ENCODE measurements at regions not wholly inside any gene's neighbourhood (a gene's known extent, or its start where the extent isn't known, plus 50 kb on each side); places are given as distances from the start of the nearest gene placed in this dataset.
"Not testable (repeated sequence)": the region's sequence is repeated elsewhere in the genome, so short reads cannot be mapped to it uniquely, and the experiment has no call there.

GRCh38 chr7:91752102-91752501, 128.4 kb downstream of the MTERF1 start:
- Histone ChIP-seq H3K9ac (ENCODE audit: low read depth in 1 of 2, low read length in 2 of 2) (no peak overlapping the region), H3K27ac (ENCODE audit: low read depth in 2 of 2, low read length in 2 of 2) (no peak overlapping the region), H3K36me3 (ENCODE audit: control insufficient read depth in 2 of 2, insufficient read depth in 2 of 2, low read length in 2 of 2) (no peaks in the 10 kb centered on the region), H3K9me3 (ENCODE audit: control insufficient read depth in 2 of 2, low read length in 2 of 2) (peaks cover 0 to 3% of the 10 kb centered on the region in 2 donors), H3K4me1 (ENCODE audit: control insufficient read depth in 2 of 2, insufficient read depth in 2 of 2, low read length in 2 of 2) (no peaks in the 10 kb centered on the region), H3K27me3 (ENCODE audit: control insufficient read depth in 2 of 2, insufficient read depth in 2 of 2, low read length in 2 of 2) (no peaks in the 10 kb centered on the region), H3K4me3 (ENCODE audit: low read length in 2 of 2) (no peak overlapping the region)

- H3K27me3 ChIP-seq (ENCODE audit: control insufficient read depth in 2 of 2, insufficient read depth in 2 of 2, low read length in 2 of 2); H3K4me3 ChIP-seq (ENCODE audit: low read length in 2 of 2); H3K9ac ChIP-seq (ENCODE audit: low read depth in 1 of 2, low read length in 2 of 2); H3K27ac ChIP-seq (ENCODE audit: low read depth in 2 of 2, low read length in 2 of 2); H3K9me3 ChIP-seq (ENCODE audit: control insufficient read depth in 2 of 2, low read length in 2 of 2); H3K4me1 ChIP-seq (ENCODE audit: control insufficient read depth in 2 of 2, insufficient read depth in 2 of 2, low read length in 2 of 2); H3K36me3 ChIP-seq (ENCODE audit: control insufficient read depth in 2 of 2, insufficient read depth in 2 of 2, low read length in 2 of 2): not testable (repeated sequence)
These were observed 126.2 kb downstream of the MTERF1 start for GRCh38 chr7:91754280-91754679.

- H3K4me3 ChIP-seq (ENCODE audit: low read length in 2 of 2); H3K9me3 ChIP-seq (ENCODE audit: control insufficient read depth in 2 of 2, low read length in 2 of 2); H3K9ac ChIP-seq (ENCODE audit: low read depth in 1 of 2, low read length in 2 of 2); H3K27me3 ChIP-seq (ENCODE audit: control insufficient read depth in 2 of 2, insufficient read depth in 2 of 2, low read length in 2 of 2); H3K4me1 ChIP-seq (ENCODE audit: control insufficient read depth in 2 of 2, insufficient read depth in 2 of 2, low read length in 2 of 2); H3K27ac ChIP-seq (ENCODE audit: low read depth in 2 of 2, low read length in 2 of 2); H3K36me3 ChIP-seq (ENCODE audit: control insufficient read depth in 2 of 2, insufficient read depth in 2 of 2, low read length in 2 of 2): not testable (repeated sequence)
These were observed 125.4 kb downstream of the MTERF1 start for GRCh38 chr7:91755121-91755520.

GRCh38 chr7:91759205-91759863, 121.2 kb downstream of the MTERF1 start:
- Histone ChIP-seq H3K27me3 (ENCODE audit: control insufficient read depth in 2 of 2, insufficient read depth in 2 of 2, low read length in 2 of 2) (no peaks in the 10 kb centered on the region), H3K4me3 (ENCODE audit: low read length in 2 of 2) (no peak overlapping the region), H3K9me3 (ENCODE audit: control insufficient read depth in 2 of 2, low read length in 2 of 2) (peaks cover 0 to 3% of the 10 kb centered on the region in 2 donors), H3K27ac (ENCODE audit: low read depth in 2 of 2, low read length in 2 of 2) (peak overlapping the region; percentile 67 to 69), H3K36me3 (ENCODE audit: control insufficient read depth in 2 of 2, insufficient read depth in 2 of 2, low read length in 2 of 2) (no peaks in the 10 kb centered on the region), H3K9ac (ENCODE audit: low read depth in 1 of 2, low read length in 2 of 2) (peak overlapping the region in 1 of 2 donors; percentile 19), H3K4me1 (ENCODE audit: control insufficient read depth in 2 of 2, insufficient read depth in 2 of 2, low read length in 2 of 2) (peaks cover 0 to 6% of the 10 kb centered on the region in 2 donors)

- Histone ChIP-seq H3K9ac (ENCODE audit: low read depth in 1 of 2, low read length in 2 of 2) (no peak overlapping the region), H3K9me3 (ENCODE audit: control insufficient read depth in 2 of 2, low read length in 2 of 2) (no peaks in the 10 kb centered on the region), H3K36me3 (ENCODE audit: control insufficient read depth in 2 of 2, insufficient read depth in 2 of 2, low read length in 2 of 2) (no peaks in the 10 kb centered on the region), H3K4me1 (ENCODE audit: control insufficient read depth in 2 of 2, insufficient read depth in 2 of 2, low read length in 2 of 2) (peaks cover 3 to 4% of the 10 kb centered on the region in 2 donors), H3K4me3 (ENCODE audit: low read length in 2 of 2) (no peak overlapping the region), H3K27ac (ENCODE audit: low read depth in 2 of 2, low read length in 2 of 2) (no peak overlapping the region), H3K27me3 (ENCODE audit: control insufficient read depth in 2 of 2, insufficient read depth in 2 of 2, low read length in 2 of 2) (no peaks in the 10 kb centered on the region)
These were observed 112.7 kb downstream of the MTERF1 start for GRCh38 chr7:91767820-91768219.

GRCh38 chr7:91771394-91771793, 109.1 kb downstream of the MTERF1 start:
- H3K9ac ChIP-seq (ENCODE audit: low read depth in 1 of 2, low read length in 2 of 2): no peak overlapping the region
- no peaks in the 10 kb centered on the region for H3K9me3 ChIP-seq (ENCODE audit: control insufficient read depth in 2 of 2, low read length in 2 of 2)
- peaks cover 3 to 4% of the 10 kb centered on the region in 2 donors for H3K4me1 ChIP-seq (ENCODE audit: control insufficient read depth in 2 of 2, insufficient read depth in 2 of 2, low read length in 2 of 2)
- no peak overlapping the region for H3K4me3 ChIP-seq (ENCODE audit: low read length in 2 of 2)
- no peaks in the 10 kb centered on the region for H3K36me3 ChIP-seq (ENCODE audit: control insufficient read depth in 2 of 2, insufficient read depth in 2 of 2, low read length in 2 of 2)
- no peaks in the 10 kb centered on the region for H3K27me3 ChIP-seq (ENCODE audit: control insufficient read depth in 2 of 2, insufficient read depth in 2 of 2, low read length in 2 of 2)
- H3K27ac ChIP-seq (ENCODE audit: low read depth in 2 of 2, low read length in 2 of 2): no peak overlapping the region

- Histone ChIP-seq H3K9ac (ENCODE audit: low read depth in 1 of 2, low read length in 2 of 2) (no peak overlapping the region), H3K4me3 (ENCODE audit: low read length in 2 of 2) (no peak overlapping the region), H3K27me3 (ENCODE audit: control insufficient read depth in 2 of 2, insufficient read depth in 2 of 2, low read length in 2 of 2) (no peaks in the 10 kb centered on the region), H3K4me1 (ENCODE audit: control insufficient read depth in 2 of 2, insufficient read depth in 2 of 2, low read length in 2 of 2) (peaks cover 3 to 4% of the 10 kb centered on the region in 2 donors), H3K27ac (ENCODE audit: low read depth in 2 of 2, low read length in 2 of 2) (peak overlapping the region; percentile 19 to 28), H3K36me3 (ENCODE audit: control insufficient read depth in 2 of 2, insufficient read depth in 2 of 2, low read length in 2 of 2) (no peaks in the 10 kb centered on the region), H3K9me3 (ENCODE audit: control insufficient read depth in 2 of 2, low read length in 2 of 2) (no peaks in the 10 kb centered on the region)
These were observed 108.3 kb downstream of the MTERF1 start for GRCh38 chr7:91771921-91772815.

- no peak overlapping the region for H3K27ac ChIP-seq (ENCODE audit: low read depth in 2 of 2, low read length in 2 of 2)
- no peaks in the 10 kb centered on the region for H3K9me3 ChIP-seq (ENCODE audit: control insufficient read depth in 2 of 2, low read length in 2 of 2)
- H3K4me1 ChIP-seq (ENCODE audit: control insufficient read depth in 2 of 2, insufficient read depth in 2 of 2, low read length in 2 of 2): peaks cover 3 to 4% of the 10 kb centered on the region in 2 donors
- no peak overlapping the region for H3K9ac ChIP-seq (ENCODE audit: low read depth in 1 of 2, low read length in 2 of 2)
- no peak overlapping the region for H3K4me3 ChIP-seq (ENCODE audit: low read length in 2 of 2)
- no peaks in the 10 kb centered on the region for H3K27me3 ChIP-seq (ENCODE audit: control insufficient read depth in 2 of 2, insufficient read depth in 2 of 2, low read length in 2 of 2)
- no peaks in the 10 kb centered on the region for H3K36me3 ChIP-seq (ENCODE audit: control insufficient read depth in 2 of 2, insufficient read depth in 2 of 2, low read length in 2 of 2)
These were observed 104.3 kb downstream of the MTERF1 start for GRCh38 chr7:91776171-91776570.

- peaks cover under 1 to 2% of the 10 kb centered on the region in 2 donors for H3K4me1 ChIP-seq (ENCODE audit: control insufficient read depth in 2 of 2, insufficient read depth in 2 of 2, low read length in 2 of 2)
- H3K36me3 ChIP-seq (ENCODE audit: control insufficient read depth in 2 of 2, insufficient read depth in 2 of 2, low read length in 2 of 2): no peaks in the 10 kb centered on the region
- H3K27me3 ChIP-seq (ENCODE audit: control insufficient read depth in 2 of 2, insufficient read depth in 2 of 2, low read length in 2 of 2): no peaks in the 10 kb centered on the region
- H3K27ac ChIP-seq (ENCODE audit: low read depth in 2 of 2, low read length in 2 of 2): no peak overlapping the region
- no peak overlapping the region for H3K9ac ChIP-seq (ENCODE audit: low read depth in 1 of 2, low read length in 2 of 2)
- no peak overlapping the region for H3K4me3 ChIP-seq (ENCODE audit: low read length in 2 of 2)
- H3K9me3 ChIP-seq (ENCODE audit: control insufficient read depth in 2 of 2, low read length in 2 of 2): no peaks in the 10 kb centered on the region
These were observed 103.0 kb downstream of the MTERF1 start for GRCh38 chr7:91777522-91777921.

- H3K36me3 ChIP-seq (ENCODE audit: control insufficient read depth in 2 of 2, insufficient read depth in 2 of 2, low read length in 2 of 2): no peaks in the 10 kb centered on the region
- no peak overlapping the region for H3K4me3 ChIP-seq (ENCODE audit: low read length in 2 of 2)
- no peaks in the 10 kb centered on the region for H3K27me3 ChIP-seq (ENCODE audit: control insufficient read depth in 2 of 2, insufficient read depth in 2 of 2, low read length in 2 of 2)
- no peak overlapping the region for H3K27ac ChIP-seq (ENCODE audit: low read depth in 2 of 2, low read length in 2 of 2)
- no peaks in the 10 kb centered on the region for H3K4me1 ChIP-seq (ENCODE audit: control insufficient read depth in 2 of 2, insufficient read depth in 2 of 2, low read length in 2 of 2)
- H3K9me3 ChIP-seq (ENCODE audit: control insufficient read depth in 2 of 2, low read length in 2 of 2): no peaks in the 10 kb centered on the region
- H3K9ac ChIP-seq (ENCODE audit: low read depth in 1 of 2, low read length in 2 of 2): no peak overlapping the region
These were observed 102.1 kb downstream of the MTERF1 start for GRCh38 chr7:91778416-91778815.
